ENCODE measurements at regions not wholly inside any gene's neighbourhood (a gene's known extent, or its start where the extent isn't known, plus 50 kb on each side); places are given as distances from the start of the nearest gene placed in this dataset.
A peak's percentile ranks its signal among the peaks of the same experiment; 100 is the strongest.

DNA sequence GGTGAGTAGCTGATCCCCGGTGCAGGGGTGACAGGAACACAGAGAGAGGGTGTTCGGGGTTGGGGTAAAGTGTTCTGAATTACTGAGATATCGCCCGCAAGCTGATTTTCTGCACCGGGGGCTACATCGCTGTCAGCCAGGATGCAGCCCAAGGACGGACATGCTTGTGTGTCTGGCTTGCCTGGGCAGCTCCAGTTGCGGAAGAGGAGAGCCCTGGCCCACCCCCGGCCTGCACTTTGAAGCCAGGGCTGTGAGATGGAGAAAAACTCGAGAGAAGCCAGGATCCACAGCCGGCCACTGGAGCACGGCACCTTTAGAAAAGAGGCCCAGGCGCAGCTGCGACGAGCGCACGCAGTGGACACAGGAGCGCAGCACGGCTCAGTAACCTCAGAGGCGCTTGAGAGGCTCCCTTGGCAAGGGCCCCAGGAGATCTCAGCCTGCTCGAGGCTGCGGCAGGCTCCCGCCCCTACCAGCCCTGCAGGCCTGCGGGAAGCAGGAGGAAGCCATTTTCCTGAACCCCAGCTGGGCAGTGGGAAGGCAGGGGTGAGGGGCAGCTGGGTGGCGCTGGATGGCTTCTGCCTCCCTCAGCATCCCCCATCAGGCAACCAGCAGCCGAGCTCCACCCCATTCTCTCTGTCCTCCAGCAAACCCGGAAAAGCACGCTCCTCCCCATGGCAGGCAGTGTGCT lies 59.2 kb downstream of the C9orf50 start:
- H3K4me1 ChIP-seq, result peaks cover 0 to 54% (median 27%) of the 10 kb centered on the region in 4 donors
- peak overlapping the region in 1 of 3 donors; percentile 7 for H3K4me3 ChIP-seq
- intact Hi-C loops (cut with DNase I), result loop anchor here in 1 of 2 donors (10.0 kb wide), 1 partner anchor 227 kb away; no protein-coding TSS in a partner anchor
- no peaks in the 10 kb centered on the region for H3K27me3 ChIP-seq
- ATAC-seq (peak in 3 of 4 donors; percentile 4 to 13 (median 7)), DNase-seq (peak in 2 of 3 donors; percentile 66 to 67)
- peak overlapping the region; percentile 73 to 92 (median 76) for H3K27ac ChIP-seq
- no peak for TF ChIP-seq POLR2A (IDR thresholded peaks at IDR 0.05)
- TF ChIP-seq, protein P1, sequence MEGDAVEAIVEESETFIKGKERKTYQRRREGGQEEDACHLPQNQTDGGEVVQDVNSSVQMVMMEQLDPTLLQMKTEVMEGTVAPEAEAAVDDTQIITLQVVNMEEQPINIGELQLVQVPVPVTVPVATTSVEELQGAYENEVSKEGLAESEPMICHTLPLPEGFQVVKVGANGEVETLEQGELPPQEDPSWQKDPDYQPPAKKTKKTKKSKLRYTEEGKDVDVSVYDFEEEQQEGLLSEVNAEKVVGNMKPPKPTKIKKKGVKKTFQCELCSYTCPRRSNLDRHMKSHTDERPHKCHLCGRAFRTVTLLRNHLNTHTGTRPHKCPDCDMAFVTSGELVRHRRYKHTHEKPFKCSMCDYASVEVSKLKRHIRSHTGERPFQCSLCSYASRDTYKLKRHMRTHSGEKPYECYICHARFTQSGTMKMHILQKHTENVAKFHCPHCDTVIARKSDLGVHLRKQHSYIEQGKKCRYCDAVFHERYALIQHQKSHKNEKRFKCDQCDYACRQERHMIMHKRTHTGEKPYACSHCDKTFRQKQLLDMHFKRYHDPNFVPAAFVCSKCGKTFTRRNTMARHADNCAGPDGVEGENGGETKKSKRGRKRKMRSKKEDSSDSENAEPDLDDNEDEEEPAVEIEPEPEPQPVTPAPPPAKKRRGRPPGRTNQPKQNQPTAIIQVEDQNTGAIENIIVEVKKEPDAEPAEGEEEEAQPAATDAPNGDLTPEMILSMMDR (IDR thresholded peaks at IDR 0.05), result no peak
- 66% methylated on average over 12 of the region's 28 CpGs for whole genome bisulfite sequencing (ENCODE audit: insufficient coverage, low coverage, low lambda C conversion rate, missing lambda C conversion rate)
- H3K9me3 ChIP-seq, result no peaks in the 10 kb centered on the region
- no peaks in the 10 kb centered on the region for H3K36me3 ChIP-seq

DNA sequence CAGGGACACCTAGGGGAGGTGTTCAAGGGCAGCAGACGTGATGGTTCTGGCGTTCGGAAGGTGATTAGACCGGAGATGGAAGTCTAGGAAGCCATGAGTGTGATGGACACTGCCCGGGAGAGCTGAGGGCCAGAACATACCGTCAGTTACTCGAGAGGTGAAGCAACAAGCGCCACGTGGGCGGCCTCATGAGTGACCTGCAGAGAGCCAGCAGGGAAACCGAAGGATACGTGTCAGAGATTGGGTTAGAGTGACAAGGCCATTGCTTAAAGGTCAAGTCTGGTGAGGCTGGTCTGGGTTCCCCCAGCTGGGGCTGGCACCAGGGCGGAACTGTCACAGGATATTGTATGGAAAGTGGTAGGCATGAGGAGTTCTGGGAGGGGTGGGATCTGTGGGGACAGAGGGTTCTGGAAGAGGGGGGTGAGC lies 60.0 kb downstream of the C9orf50 start:
- no peaks in the 10 kb centered on the region for H3K9me3 ChIP-seq
- no peaks in the 10 kb centered on the region for H3K27me3 ChIP-seq
- 34% methylated on average over 5 of the region's 13 CpGs for WGBS (ENCODE audit: insufficient coverage, low coverage, low lambda C conversion rate, missing lambda C conversion rate)
- peak overlapping the region; percentile 73 to 92 (median 76) for H3K27ac ChIP-seq
- TF ChIP-seq POLR2A (IDR thresholded peaks at IDR 0.05), result peak; percentile 61
- TF ChIP-seq, protein P1 (IDR thresholded peaks at IDR 0.05), result no peak
- ATAC-seq, result peak; percentile 47 to 64 (median 58)
- intact Hi-C loops (cut with DNase I), result loop anchor here in 1 of 2 donors (10.0 kb wide), 1 partner anchor 226 kb away; no protein-coding TSS in a partner anchor
- peak overlapping the region in 1 of 3 donors; percentile 7 for H3K4me3 ChIP-seq
- no peaks in the 10 kb centered on the region for H3K36me3 ChIP-seq
- peaks cover 0 to 62% (median 27%) of the 10 kb centered on the region in 4 donors for H3K4me1 ChIP-seq
- peak; percentile 90 to 95 (median 94) for DNase-seq

DNA sequence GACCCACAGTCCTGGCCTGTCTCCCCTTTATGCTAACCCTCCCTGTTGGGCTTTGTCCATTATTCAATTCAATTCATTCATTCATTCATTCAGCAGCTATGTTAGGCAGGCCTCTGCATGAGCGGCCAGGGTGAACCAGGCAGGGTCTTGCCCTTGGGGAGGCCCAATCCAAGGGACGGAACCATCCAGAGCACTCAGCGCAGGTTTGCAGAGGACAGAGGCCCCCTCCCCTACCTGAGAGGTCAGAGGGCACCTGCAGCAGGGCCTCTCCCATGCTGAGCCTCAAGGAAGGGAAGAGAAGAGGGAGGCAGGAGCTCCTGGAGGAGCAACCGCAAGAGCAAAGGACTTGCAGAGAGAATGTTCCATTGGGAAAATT lies 61.4 kb downstream of the C9orf50 start:
- 89% methylated on average over 1 of the region's 4 CpGs for WGBS (ENCODE audit: insufficient coverage, low coverage, low lambda C conversion rate, missing lambda C conversion rate)
- DNase-seq, result no peak
- Histone ChIP-seq H3K27me3 (no peaks in the 10 kb centered on the region), H3K9me3 (no peaks in the 10 kb centered on the region), H3K4me3 (no peak overlapping the region), H3K27ac (peak overlapping the region; percentile 73 to 92 (median 74)), H3K36me3 (no peaks in the 10 kb centered on the region), H3K4me1 (peaks cover 0 to 69% (median 27%) of the 10 kb centered on the region in 4 donors)
- TF ChIP-seq POLR2A (IDR thresholded peaks at IDR 0.05), result no peak
- TF ChIP-seq, protein P1 (IDR thresholded peaks at IDR 0.05), result no peak
- ATAC-seq, result no peak
- intact Hi-C loops (cut with DNase I), result loop anchor here (10.0 kb wide), 2 partner anchors 55 to 235 kb away; no protein-coding TSS in a partner anchor

DNA sequence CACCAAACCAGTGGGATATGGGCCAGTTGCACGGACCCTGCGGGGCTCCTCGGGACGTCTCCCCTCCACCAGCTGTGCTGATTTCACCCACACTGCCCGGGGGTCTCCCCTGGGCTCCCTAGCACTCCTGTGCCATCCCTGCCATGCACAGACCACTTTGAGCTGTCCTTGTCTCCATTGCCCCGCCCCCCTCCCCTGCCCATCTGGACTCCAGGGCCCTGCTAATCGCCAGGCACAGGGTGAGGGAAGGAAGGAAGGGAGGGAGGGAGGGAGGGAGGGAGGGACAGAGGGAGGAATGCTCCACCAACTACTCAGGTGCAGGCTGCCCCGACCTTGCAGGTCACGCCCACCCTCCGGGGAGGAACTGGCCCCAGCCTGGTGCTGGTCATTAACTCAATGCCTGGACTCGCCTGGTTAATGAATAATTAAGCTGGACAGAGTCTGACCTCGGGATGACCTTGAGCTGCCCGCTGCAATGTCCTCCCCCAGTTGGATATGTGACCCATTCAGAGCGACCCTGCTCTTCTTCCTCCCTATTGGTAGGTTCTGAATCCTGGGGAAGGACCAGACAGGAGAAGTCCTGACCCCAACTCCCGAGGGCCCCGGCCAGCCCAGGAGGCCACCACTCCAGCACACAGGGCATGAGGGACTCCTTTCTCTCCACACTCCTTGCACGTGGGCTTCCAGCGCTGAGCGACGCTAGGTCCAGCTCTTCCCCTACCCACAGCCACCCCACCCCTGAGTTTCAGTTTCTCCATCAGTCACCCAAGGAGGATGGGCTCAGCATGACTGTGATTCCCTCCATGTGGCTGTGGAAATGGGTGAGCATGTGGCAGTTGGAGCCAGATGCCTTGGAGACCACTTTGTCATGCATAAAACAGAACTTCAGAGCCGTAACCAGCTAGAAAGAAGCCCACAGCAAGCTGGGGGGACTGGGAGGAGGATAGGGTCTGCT lies 62.1 kb downstream of the C9orf50 start:
- Histone ChIP-seq H3K4me1 (peaks cover 0 to 69% (median 27%) of the 10 kb centered on the region in 4 donors), H3K9me3 (no peaks in the 10 kb centered on the region), H3K4me3 (peak overlapping the region in 2 of 3 donors; percentile 0 to 26), H3K27ac (peak overlapping the region; percentile 74 to 92 (median 75)), H3K27me3 (no peaks in the 10 kb centered on the region), H3K36me3 (no peaks in the 10 kb centered on the region)
- ATAC-seq (peak; percentile 68 to 88 (median 76)), DNase-seq (peak; percentile 91 to 97 (median 97))
- intact Hi-C loops (cut with DNase I), result loop anchor here (10.0 kb wide), 2 partner anchors 54 to 234 kb away; no protein-coding TSS in a partner anchor
- WGBS (ENCODE audit: insufficient coverage, low coverage, low lambda C conversion rate, missing lambda C conversion rate), result 25% methylated on average over 5 of the region's 21 CpGs
- TF ChIP-seq, protein P1 (IDR thresholded peaks at IDR 0.05), result no peak
- TF ChIP-seq POLR2A (IDR thresholded peaks at IDR 0.05), result peak; percentile 25
